Endothelial cell of umbilical vein (primary cell): ENCODE measurements at regions not wholly inside any gene's neighbourhood (a gene's known extent, or its start where the extent isn't known, plus 50 kb on each side); places are given as distances from the start of the nearest gene placed in this dataset.

Source experiments
- BruUV-seq: library from RNA; stranded (reverse); fragments of 400-500 nt; replicated peaks from 2 replicates; lab custom pipeline; 2021; lab: Mats Ljungman, UMichigan
- CTCF ChIA-PET: fragments of 300-600, 350-600 bp; sonication (Branson Sonifier 250); formaldehyde crosslinking; loops from one replicate; lab custom pipeline; 2021; ENCODE audit warnings: antibody characterized with exemption, inconsistent platforms; lab: Charles Lee
- POLR2A ChIA-PET: fragments of 300-600, 350-600 bp; sonication (Branson Sonifier 250); formaldehyde crosslinking; loops from one replicate; lab custom pipeline; 2021; ENCODE audit warnings: antibody characterized with exemption, inconsistent platforms; lab: Charles Lee
- DNase-seq: peaks from one replicate; pipeline ENCODE4 v3.0.0-alpha.2; 2011; ENCODE audit warnings: low read depth, low spot score
- FAIRE-seq: peaks from 2 replicates; lab custom pipeline; 2011; peaks lifted over from hg19 to GRCh38; lab: Jason Lieb, UNC
- H2AFZ ChIP-seq: 2 replicates; pipeline ENCODE4 v1.6.0; 2012; ENCODE audit warnings: low read depth, low read length, control low read depth, inconsistent platforms
- H3K27ac ChIP-seq: 2 replicates; pipeline ENCODE4 v1.5.1; 2011; ENCODE audit warnings: low read depth, mild to moderate bottlenecking, control low read depth, low read length, moderate library complexity; ENCODE audit not compliant: insufficient read depth
- H3K27me3 ChIP-seq, 2 experiments: 2 replicates each; pipeline versions ENCODE4 v1.6.0 to v1.6.1; 2011; ENCODE audit warnings: low read length in 2 of 2, mixed read lengths in 1 of 2; ENCODE audit not compliant: control insufficient read depth in 2 of 2, insufficient read depth in 2 of 2
- H3K36me3 ChIP-seq, 2 experiments: 2 replicates in 1 of 2; 3 replicates in 1 of 2; pipeline ENCODE4 v1.5.1; 2011; ENCODE audit warnings: low read length in 2 of 2, mild to moderate bottlenecking in 1 of 2, moderate library complexity in 1 of 2; ENCODE audit not compliant: control insufficient read depth in 2 of 2, insufficient read depth in 2 of 2; ENCODE audit errors: extremely low read depth in 1 of 2
- H3K4me1 ChIP-seq: 3 replicates; pipeline ENCODE4 v1.5.1; 2011; ENCODE audit warnings: mild to moderate bottlenecking, low read length; ENCODE audit not compliant: control insufficient read depth, insufficient read depth; ENCODE audit errors: extremely low read depth
- H3K4me2 ChIP-seq: 2 replicates; pipeline ENCODE4 v1.6.1; 2011; ENCODE audit warnings: low read length, control low read depth, mixed read lengths; ENCODE audit not compliant: insufficient read depth
- H3K4me3 ChIP-seq, 3 experiments: fragments of 200-600 bp in 1 of 3; sonication (generic), shearing (Covaris generic) in 1 of 3; replicated peaks in 1 of 3; 2 replicates each; pipeline ENCODE4 v1.5.1; 2011 to 2016; ENCODE audit warnings: control low read depth in 3 of 3, low read length in 3 of 3, mild to moderate bottlenecking in 2 of 3, inconsistent platforms in 1 of 3, low read depth in 1 of 3, moderate library complexity in 1 of 3; ENCODE audit not compliant: insufficient read depth in 1 of 3
- H3K79me2 ChIP-seq: 2 replicates; pipeline ENCODE4 v1.6.0; 2012; ENCODE audit warnings: low read length, inconsistent platforms; ENCODE audit not compliant: control insufficient read depth, insufficient read depth
- H3K9ac ChIP-seq: replicated peaks from 2 replicates; pipeline ENCODE3; 2011; ENCODE audit warnings: low read length, control low read depth; ENCODE audit not compliant: insufficient read depth; ENCODE audit errors: extremely low read depth
- H3K9me1 ChIP-seq: replicated peaks from 3 replicates; pipeline ENCODE4 v1.6.0; 2011; ENCODE audit warnings: mild to moderate bottlenecking, low read length; ENCODE audit not compliant: control insufficient read depth, insufficient read depth; ENCODE audit errors: extremely low read depth
- H3K9me3 ChIP-seq: replicated peaks from 2 replicates; pipeline ENCODE4 v1.5.1; 2012; ENCODE audit warnings: low read length, inconsistent platforms; ENCODE audit not compliant: control insufficient read depth, insufficient read depth
- H4K20me1 ChIP-seq: replicated peaks from 2 replicates; pipeline ENCODE3; 2011; ENCODE audit warnings: mild to moderate bottlenecking, low read length; ENCODE audit not compliant: control insufficient read depth, insufficient read depth; ENCODE audit errors: extremely low read depth
- CTCF ChIP-seq, 2 donors: IDR thresholded peaks; 1 replicate in 1 of 2; 2 replicates in 1 of 2; pipeline ENCODE4 v1.5.1; 2011; ENCODE audit warnings: low read length in 2 of 2, mild to moderate bottlenecking in 2 of 2, moderate library complexity in 2 of 2, control low read depth in 1 of 2, inconsistent platforms in 1 of 2, low read depth in 1 of 2; ENCODE audit not compliant: insufficient read depth in 1 of 2; ENCODE audit errors: extremely low read depth in 1 of 2
- EZH2 ChIP-seq: IDR thresholded peaks from 2 replicates; pipeline ENCODE4 v1.6.1; 2012; ENCODE audit warnings: borderline replicate concordance, low read depth, mild to moderate bottlenecking, moderate library complexity, low read length, inconsistent platforms; ENCODE audit not compliant: severe bottlenecking
- FOS ChIP-seq: IDR thresholded peaks from 2 replicates; pipeline ENCODE4 v1.6.1; 2011; ENCODE audit warnings: mild to moderate bottlenecking, low read length, moderate library complexity, borderline replicate concordance; ENCODE audit not compliant: insufficient read depth
- GATA2 ChIP-seq: IDR thresholded peaks from 2 replicates; pipeline ENCODE4 v1.7.0; 2011; ENCODE audit warnings: low read depth, mild to moderate bottlenecking, moderate library complexity, mixed read lengths, low read length; ENCODE audit not compliant: insufficient read length, insufficient read depth
- JUN ChIP-seq: IDR thresholded peaks from 2 replicates; pipeline ENCODE4 v1.6.1; 2011; ENCODE audit warnings: borderline replicate concordance, low read depth; ENCODE audit not compliant: insufficient read length, insufficient read depth
- MAX ChIP-seq: IDR thresholded peaks from 2 replicates; pipeline ENCODE4 v1.6.1; 2011; ENCODE audit not compliant: insufficient read depth, insufficient read length
- MYC ChIP-seq: IDR thresholded peaks from one replicate; pipeline ENCODE4 v1.6.1; 2011; ENCODE audit warnings: mild to moderate bottlenecking, low read depth, low read length
- POLR2A ChIP-seq: IDR thresholded peaks from 2 replicates; pipeline ENCODE4 v1.6.1; 2012; ENCODE audit warnings: low read depth, mild to moderate bottlenecking, control low read depth, low read length
- POLR2AphosphoS5 ChIP-seq: IDR thresholded peaks from 2 replicates; pipeline ENCODE4 v1.6.1; 2012; ENCODE audit warnings: low read depth, mild to moderate bottlenecking, control low read depth, low read length, moderate library complexity; ENCODE audit not compliant: insufficient read depth
- dilution Hi-C: fragments of 300-500 bp; cut with MboI; formaldehyde crosslinking; loops from one replicate; pipeline ENCODE4 v1.15.0; 2019; ENCODE audit warnings: low sequenced_read_pairs; ENCODE audit not compliant: extremely low pct_ligation_motif_present
- intact Hi-C: fragments of 100-400 bp; cut with micrococcal nuclease; formaldehyde crosslinking; loops from one replicate; pipeline ENCODE4 v1.10.0; 2022

GRCh38 chr2:16121986-16122390 is 181.6 kb downstream of the MYCN start:
- POLR2A ChIA-PET, result no interaction called here
- no TSS peak for BruUV-seq
- intact Hi-C loops (no loop called here), dilution Hi-C loops (no loop called here)
- no peaks in the 10 kb centered on the region for H3K9me3 ChIP-seq
- FAIRE-seq (no peak), DNase-seq (no peak)
- H3K27me3 ChIP-seq, result no peaks in the 10 kb centered on the region
- H3K4me2 ChIP-seq, result no peak overlapping the region
- H3K27ac ChIP-seq, result no peak overlapping the region
- no peaks in the 10 kb centered on the region for H3K4me1 ChIP-seq
- H4K20me1 ChIP-seq, result no peaks in the 10 kb centered on the region
- no peak for TF ChIP-seq EZH2
- TF ChIP-seq POLR2AphosphoS5, result no peak
- TF ChIP-seq FOS, result no peak
- no peak for TF ChIP-seq POLR2A
- no peak for TF ChIP-seq GATA2
- no peak for TF ChIP-seq JUN
- no peak for TF ChIP-seq CTCF (IDR thresholded peaks at IDR 0.05; ENCODE audit: extremely low read depth in 1 of 2, insufficient read depth in 1 of 2, low read depth in 1 of 2, low read length in 2 of 2)
- no peak for TF ChIP-seq MAX
- TF ChIP-seq MYC, result no peak
- no peak overlapping the region for H3K9ac ChIP-seq
- H3K36me3 ChIP-seq, result no peaks in the 10 kb centered on the region
- H3K4me3 ChIP-seq, result no peak overlapping the region
- CTCF ChIA-PET, result no interaction called here
- H3K9me1 ChIP-seq, result no peaks in the 10 kb centered on the region
- no peaks in the 10 kb centered on the region for H3K79me2 ChIP-seq
- H2AFZ ChIP-seq, result no peak overlapping the region
